Mesothelial cell of epicardium (in vitro differentiated cells): ENCODE measurements at regions not wholly inside any gene's neighbourhood (a gene's known extent, or its start where the extent isn't known, plus 50 kb on each side); places are given as distances from the start of the nearest gene placed in this dataset.

Source experiments
- DNase-seq, 2 experiments: peaks; one replicate each; pipeline ENCODE4 v3.0.0; 2021; ENCODE audit warnings: low spot score in 2 of 2; ENCODE audit not compliant: unreplicated experiment in 2 of 2
- H3K27ac Mint-ChIP-seq: 2 replicates; pipeline ENCODE4 v1.8.0; 2021; ENCODE audit warnings: mixed read lengths
- H3K27me3 Mint-ChIP-seq: 2 replicates; pipeline ENCODE4 v1.8.0; 2021; ENCODE audit warnings: low read depth, mixed read lengths
- H3K36me3 Mint-ChIP-seq: 2 replicates; pipeline ENCODE4 v1.8.0; 2021; ENCODE audit warnings: mixed read lengths
- H3K4me1 Mint-ChIP-seq: 2 replicates; pipeline ENCODE4 v1.8.0; 2021; ENCODE audit warnings: mixed read lengths
- H3K4me3 Mint-ChIP-seq: 2 replicates; pipeline ENCODE4 v1.8.0; 2021; ENCODE audit warnings: mild to moderate bottlenecking, moderate library complexity, mixed read lengths
- H3K9me3 Mint-ChIP-seq: 2 replicates; pipeline ENCODE4 v1.8.0; 2021; ENCODE audit warnings: mixed read lengths
- TF ChIP-seq, protein P1 (sequence below): fragments of 200-600 bp; sonication (generic); IDR thresholded peaks from one replicate; pipeline ENCODE4 v1.5.0; 2021; ENCODE audit warnings: antibody characterized with exemption; ENCODE audit not compliant: unreplicated experiment

GRCh38 chr4:178070163-178070562, 627.9 kb upstream of the AGA start:
- H3K27me3 Mint-ChIP-seq, result no peaks in the 10 kb centered on the region
- no peak overlapping the region for H3K27ac Mint-ChIP-seq
- H3K4me3 Mint-ChIP-seq, result no peak overlapping the region
- no peak for DNase-seq
- H3K4me1 Mint-ChIP-seq, result no peaks in the 10 kb centered on the region
- H3K9me3 Mint-ChIP-seq, result peaks cover 3% of the 10 kb centered on the region
- no peaks in the 10 kb centered on the region for H3K36me3 Mint-ChIP-seq
- TF ChIP-seq, protein P1, sequence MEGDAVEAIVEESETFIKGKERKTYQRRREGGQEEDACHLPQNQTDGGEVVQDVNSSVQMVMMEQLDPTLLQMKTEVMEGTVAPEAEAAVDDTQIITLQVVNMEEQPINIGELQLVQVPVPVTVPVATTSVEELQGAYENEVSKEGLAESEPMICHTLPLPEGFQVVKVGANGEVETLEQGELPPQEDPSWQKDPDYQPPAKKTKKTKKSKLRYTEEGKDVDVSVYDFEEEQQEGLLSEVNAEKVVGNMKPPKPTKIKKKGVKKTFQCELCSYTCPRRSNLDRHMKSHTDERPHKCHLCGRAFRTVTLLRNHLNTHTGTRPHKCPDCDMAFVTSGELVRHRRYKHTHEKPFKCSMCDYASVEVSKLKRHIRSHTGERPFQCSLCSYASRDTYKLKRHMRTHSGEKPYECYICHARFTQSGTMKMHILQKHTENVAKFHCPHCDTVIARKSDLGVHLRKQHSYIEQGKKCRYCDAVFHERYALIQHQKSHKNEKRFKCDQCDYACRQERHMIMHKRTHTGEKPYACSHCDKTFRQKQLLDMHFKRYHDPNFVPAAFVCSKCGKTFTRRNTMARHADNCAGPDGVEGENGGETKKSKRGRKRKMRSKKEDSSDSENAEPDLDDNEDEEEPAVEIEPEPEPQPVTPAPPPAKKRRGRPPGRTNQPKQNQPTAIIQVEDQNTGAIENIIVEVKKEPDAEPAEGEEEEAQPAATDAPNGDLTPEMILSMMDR, result no peak

- Mint-ChIP-seq H3K4me1 (peaks cover 7% of the 10 kb centered on the region), H3K9me3 (peaks cover 3% of the 10 kb centered on the region), H3K27ac (no peak overlapping the region), H3K27me3 (no peaks in the 10 kb centered on the region), H3K36me3 (no peaks in the 10 kb centered on the region), H3K4me3 (no peak overlapping the region)
- TF ChIP-seq, protein P1, result no peak
- no peak for DNase-seq
These were observed 638.1 kb upstream of the AGA start for GRCh38 chr4:178080312-178080711.

- Mint-ChIP-seq H3K4me3 (no peak overlapping the region), H3K9me3 (peaks cover 3% of the 10 kb centered on the region), H3K36me3 (no peaks in the 10 kb centered on the region), H3K27ac (no peak overlapping the region), H3K4me1 (peaks cover 14% of the 10 kb centered on the region), H3K27me3 (no peaks in the 10 kb centered on the region)
- DNase-seq, result no peak
- TF ChIP-seq, protein P1, result no peak
These were observed 638.9 kb upstream of the AGA start for GRCh38 chr4:178081176-178081575.

DNA sequence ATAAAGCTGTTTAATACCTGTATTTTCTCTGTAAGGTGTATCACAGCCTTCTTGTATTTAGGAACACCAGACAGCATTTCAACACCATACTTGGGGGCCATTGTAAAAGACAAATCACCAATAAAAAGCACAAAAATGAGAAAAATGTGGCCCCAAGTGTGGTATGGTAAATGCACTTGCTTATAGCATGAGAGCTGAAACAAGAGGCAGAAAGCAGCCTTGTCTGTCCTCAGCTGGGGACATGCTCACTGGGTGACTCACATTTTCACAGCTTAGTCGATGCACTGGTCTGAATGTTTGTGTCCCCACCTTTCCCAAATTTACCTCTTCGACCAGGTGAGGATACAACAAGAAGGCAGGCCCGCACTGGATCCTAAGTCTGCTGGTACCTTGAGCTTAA, 639.7 kb upstream of the AGA start:
- no peak overlapping the region for H3K27ac Mint-ChIP-seq
- H3K36me3 Mint-ChIP-seq, result no peaks in the 10 kb centered on the region
- TF ChIP-seq, protein P1, result no peak
- peaks cover 3% of the 10 kb centered on the region for H3K9me3 Mint-ChIP-seq
- no peaks in the 10 kb centered on the region for H3K27me3 Mint-ChIP-seq
- no peak overlapping the region for H3K4me3 Mint-ChIP-seq
- peaks cover 18% of the 10 kb centered on the region for H3K4me1 Mint-ChIP-seq
- DNase-seq, result no peak

DNA sequence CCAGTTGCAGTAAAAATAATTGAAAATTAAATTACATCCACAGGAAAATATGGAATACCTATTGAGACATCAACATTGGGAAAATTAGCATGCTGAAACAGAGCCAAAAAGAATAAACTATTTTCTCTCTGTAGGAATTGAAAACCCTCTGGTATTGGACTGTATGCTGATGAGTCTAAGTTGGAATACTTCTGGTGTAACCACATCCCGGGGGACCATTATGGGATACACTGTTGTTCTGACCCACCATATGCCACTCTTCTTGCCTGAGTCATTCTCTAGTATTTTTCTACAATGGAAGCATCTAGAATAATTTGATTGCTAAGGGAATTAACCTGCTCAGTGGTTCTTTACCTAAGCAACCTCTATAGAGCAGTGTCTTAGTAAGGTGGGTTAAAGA, 640.7 kb upstream of the AGA start:
- TF ChIP-seq, protein P1, result no peak
- Mint-ChIP-seq H3K27me3 (no peaks in the 10 kb centered on the region), H3K27ac (no peak overlapping the region), H3K36me3 (no peaks in the 10 kb centered on the region), H3K9me3 (peaks cover 3% of the 10 kb centered on the region), H3K4me3 (no peak overlapping the region), H3K4me1 (peaks cover 18% of the 10 kb centered on the region)
- no peak for DNase-seq

DNA sequence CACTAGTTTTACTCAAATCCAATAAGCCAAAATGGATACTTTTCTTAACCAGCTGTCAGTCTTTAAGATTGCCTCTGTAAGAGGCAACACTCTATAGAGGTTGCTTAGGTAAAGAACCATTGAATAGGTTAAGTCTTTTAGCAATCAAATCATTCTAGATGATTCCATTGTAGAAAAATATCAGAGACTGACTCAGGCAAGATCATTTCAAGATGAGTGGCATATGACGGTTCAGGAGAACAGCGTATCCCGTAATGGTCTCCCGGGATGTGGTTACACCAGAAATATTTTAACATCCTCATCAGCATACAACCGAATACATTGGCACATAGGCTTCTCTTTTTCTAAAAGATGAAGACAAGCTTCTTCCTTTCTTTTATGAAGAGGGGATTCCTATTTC, 641.7 kb upstream of the AGA start:
- TF ChIP-seq, protein P1, result no peak
- H3K36me3 Mint-ChIP-seq, result no peaks in the 10 kb centered on the region
- peaks cover 3% of the 10 kb centered on the region for H3K9me3 Mint-ChIP-seq
- H3K27me3 Mint-ChIP-seq, result no peaks in the 10 kb centered on the region
- H3K4me1 Mint-ChIP-seq, result peaks cover 18% of the 10 kb centered on the region
- no peak overlapping the region for H3K27ac Mint-ChIP-seq
- H3K4me3 Mint-ChIP-seq, result no peak overlapping the region
- no peak for DNase-seq
